T-helper 2 cell treated with Interferon-gamma antibody and Interleukin-4, amounts not matched to agents 5 μg/mL and 100 μg/mL, for 36 hours (primary cell): ENCODE measurements at regions not wholly inside any gene's neighbourhood (a gene's known extent, or its start where the extent isn't known, plus 50 kb on each side); places are given as distances from the start of the nearest gene placed in this dataset.

Experiments used
- DNase-seq: peaks from one replicate; pipeline ENCODE4 v3.0.0; 2021; ENCODE audit warnings: low spot score
- H3K27ac Mint-ChIP-seq: one replicate; pipeline ENCODE4 v1.8.0; 2021; ENCODE audit warnings: mild to moderate bottlenecking, mixed read lengths
- H3K27me3 Mint-ChIP-seq: one replicate; pipeline ENCODE4 v1.8.0; 2021; ENCODE audit warnings: low read depth, mixed read lengths
- H3K36me3 Mint-ChIP-seq: one replicate; pipeline ENCODE4 v1.8.0; 2021; ENCODE audit warnings: low read depth, mixed read lengths
- H3K4me1 Mint-ChIP-seq: one replicate; pipeline ENCODE4 v1.8.0; 2021; ENCODE audit warnings: low read depth, mixed read lengths
- H3K4me3 Mint-ChIP-seq: one replicate; pipeline ENCODE4 v1.8.0; 2022; ENCODE audit warnings: mild to moderate bottlenecking, moderate library complexity, mixed read lengths
- H3K9me3 Mint-ChIP-seq: one replicate; pipeline ENCODE4 v1.8.0; 2021; ENCODE audit warnings: mixed read lengths

DNA sequence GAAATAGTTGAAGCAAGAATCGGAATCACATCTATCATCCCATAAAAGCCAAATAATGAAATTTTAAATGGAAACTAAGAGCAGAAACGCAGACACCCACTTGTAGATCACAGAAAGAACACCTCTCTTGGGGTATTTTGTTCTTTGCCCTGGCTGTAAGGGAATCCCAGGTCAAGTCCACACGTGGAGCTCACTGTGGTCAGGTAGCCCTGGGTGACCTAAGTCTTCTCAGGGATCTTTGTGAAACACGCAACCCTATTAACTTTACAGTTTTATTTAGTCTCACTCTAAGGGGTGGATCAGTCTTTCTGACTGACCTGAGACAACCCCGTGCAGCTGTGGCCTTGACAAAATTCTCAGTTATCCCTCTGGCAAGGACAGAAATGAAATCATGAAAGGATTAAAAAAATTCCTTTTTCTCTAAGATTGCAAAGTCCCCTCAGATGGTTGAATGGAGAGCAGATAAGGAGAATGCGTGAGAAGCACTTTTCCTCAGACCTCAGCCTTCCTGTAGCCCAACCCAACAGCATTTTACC is 111.6 kb downstream of the NREP start:
- Mint-ChIP-seq H3K4me1 (no peaks in the 10 kb centered on the region), H3K36me3 (no peaks in the 10 kb centered on the region), H3K4me3 (no peak overlapping the region), H3K9me3 (peaks cover 6% of the 10 kb centered on the region), H3K27me3 (peaks cover 12% of the 10 kb centered on the region), H3K27ac (no peak overlapping the region)
- no peak for DNase-seq

DNA sequence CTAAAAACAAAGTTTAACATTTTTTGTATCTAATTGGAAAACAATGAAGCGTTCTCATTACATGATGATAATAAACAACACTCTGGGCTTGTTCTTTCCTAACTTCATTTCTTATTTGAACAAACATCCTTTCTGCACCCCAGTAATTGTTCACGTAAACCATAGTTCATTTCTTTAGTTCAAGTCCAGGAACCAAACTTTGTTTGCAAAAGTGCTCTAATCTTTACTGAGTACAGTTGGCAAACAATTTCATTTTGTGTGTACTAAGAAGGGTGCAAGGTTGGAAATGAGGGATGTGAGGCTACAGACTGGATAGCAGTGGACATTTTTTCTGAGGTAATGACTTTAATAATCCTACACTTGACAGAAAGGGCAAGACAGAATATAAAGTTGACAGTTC is 113.5 kb downstream of the NREP start:
- peaks cover 19% of the 10 kb centered on the region for H3K9me3 Mint-ChIP-seq
- no peak for DNase-seq
- H3K4me3 Mint-ChIP-seq = no peak overlapping the region
- no peak overlapping the region for H3K27ac Mint-ChIP-seq
- H3K36me3 Mint-ChIP-seq = peaks cover 2% of the 10 kb centered on the region
- H3K27me3 Mint-ChIP-seq = peaks cover 12% of the 10 kb centered on the region
- H3K4me1 Mint-ChIP-seq = no peaks in the 10 kb centered on the region

- Mint-ChIP-seq H3K27me3 (peaks cover 12% of the 10 kb centered on the region), H3K27ac (no peak overlapping the region), H3K36me3 (peaks cover 5% of the 10 kb centered on the region), H3K4me1 (no peaks in the 10 kb centered on the region), H3K4me3 (no peak overlapping the region), H3K9me3 (peaks cover 26% of the 10 kb centered on the region)
- DNase-seq = no peak
Observed at GRCh38 chr5:111641533-111642233, 115.3 kb downstream of the NREP start.

DNA sequence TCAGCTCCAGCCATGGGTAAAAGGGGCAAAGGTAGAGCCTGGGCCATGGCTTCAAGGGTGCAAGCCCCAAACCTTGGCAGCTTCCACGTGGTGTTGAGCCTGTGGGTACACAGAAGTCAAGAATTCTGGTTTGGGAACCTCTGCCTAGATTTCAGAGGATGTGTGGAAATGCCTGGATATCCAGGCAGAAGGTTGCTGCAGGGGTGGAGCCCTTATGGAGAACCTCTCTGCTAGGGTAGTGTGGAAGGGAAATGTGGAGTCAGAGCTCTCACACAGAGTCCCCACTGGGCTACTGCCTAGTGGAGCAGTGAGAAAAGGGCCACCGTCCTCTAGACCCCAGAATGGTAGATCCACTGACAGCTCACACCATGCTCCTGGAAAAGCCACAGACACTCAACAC is 117.1 kb downstream of the NREP start:
- H3K27ac Mint-ChIP-seq = no peak overlapping the region
- no peaks in the 10 kb centered on the region for H3K4me1 Mint-ChIP-seq
- DNase-seq = no peak
- H3K4me3 Mint-ChIP-seq = no peak overlapping the region
- H3K27me3 Mint-ChIP-seq = peaks cover 9% of the 10 kb centered on the region
- H3K36me3 Mint-ChIP-seq = peaks cover 5% of the 10 kb centered on the region
- H3K9me3 Mint-ChIP-seq = peaks cover 31% of the 10 kb centered on the region

GRCh38 chr5:111636736-111637135 is 120.3 kb downstream of the NREP start:
- H3K27me3 Mint-ChIP-seq = no peaks in the 10 kb centered on the region
- no peak overlapping the region for H3K4me3 Mint-ChIP-seq
- no peaks in the 10 kb centered on the region for H3K4me1 Mint-ChIP-seq
- H3K9me3 Mint-ChIP-seq = peaks cover 31% of the 10 kb centered on the region
- H3K27ac Mint-ChIP-seq = no peak overlapping the region
- H3K36me3 Mint-ChIP-seq = peaks cover 5% of the 10 kb centered on the region
- DNase-seq = no peak

DNA sequence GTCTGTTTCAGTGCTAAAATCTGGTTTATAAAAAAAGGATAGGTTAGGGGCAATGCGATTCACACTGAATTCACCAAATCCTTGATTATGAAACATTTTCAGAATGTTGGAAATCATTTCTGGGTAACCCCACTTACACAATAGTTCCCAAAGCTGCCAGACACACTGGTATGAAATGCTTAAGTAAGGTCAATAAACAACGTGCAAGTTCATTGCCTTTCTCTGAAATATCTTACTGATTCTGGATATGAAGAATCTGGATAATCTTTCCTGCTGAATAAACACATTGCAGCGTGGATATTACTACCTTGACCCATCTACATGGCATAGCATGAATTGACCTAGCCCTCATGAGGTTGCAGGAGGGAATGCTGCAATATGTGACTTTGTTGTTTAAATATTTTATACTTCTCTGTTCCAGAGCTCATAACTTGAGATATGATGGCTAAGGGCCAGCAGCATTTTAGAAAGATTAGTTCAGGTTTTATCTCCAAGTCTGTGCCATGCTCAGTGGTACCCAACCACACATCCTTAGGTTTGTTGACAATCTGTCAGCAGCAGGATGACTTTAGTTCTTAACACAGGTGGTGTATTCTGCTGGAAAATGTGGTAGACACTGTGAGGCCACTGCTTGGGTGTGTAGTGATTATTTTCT is 121.0 kb downstream of the NREP start:
- H3K9me3 Mint-ChIP-seq = peaks cover 31% of the 10 kb centered on the region
- H3K4me3 Mint-ChIP-seq = no peak overlapping the region
- H3K4me1 Mint-ChIP-seq = no peaks in the 10 kb centered on the region
- DNase-seq = no peak
- H3K27me3 Mint-ChIP-seq = no peaks in the 10 kb centered on the region
- H3K27ac Mint-ChIP-seq = no peak overlapping the region
- H3K36me3 Mint-ChIP-seq = peaks cover 5% of the 10 kb centered on the region

GRCh38 chr5:111635151-111635902 is 121.7 kb downstream of the NREP start:
- no peak overlapping the region for H3K4me3 Mint-ChIP-seq
- DNase-seq = no peak
- no peaks in the 10 kb centered on the region for H3K4me1 Mint-ChIP-seq
- peaks cover 25% of the 10 kb centered on the region for H3K9me3 Mint-ChIP-seq
- H3K36me3 Mint-ChIP-seq = peaks cover 5% of the 10 kb centered on the region
- H3K27me3 Mint-ChIP-seq = no peaks in the 10 kb centered on the region
- H3K27ac Mint-ChIP-seq = no peak overlapping the region

GRCh38 chr5:111631328-111631727 is 119.0 kb upstream of the STARD4 start:
- H3K9me3 Mint-ChIP-seq = peaks cover 4% of the 10 kb centered on the region
- no peak for DNase-seq
- H3K4me1 Mint-ChIP-seq = peaks cover 2% of the 10 kb centered on the region
- no peaks in the 10 kb centered on the region for H3K27me3 Mint-ChIP-seq
- H3K4me3 Mint-ChIP-seq = no peak overlapping the region
- H3K36me3 Mint-ChIP-seq = peaks cover 2% of the 10 kb centered on the region
- H3K27ac Mint-ChIP-seq = no peak overlapping the region

DNA sequence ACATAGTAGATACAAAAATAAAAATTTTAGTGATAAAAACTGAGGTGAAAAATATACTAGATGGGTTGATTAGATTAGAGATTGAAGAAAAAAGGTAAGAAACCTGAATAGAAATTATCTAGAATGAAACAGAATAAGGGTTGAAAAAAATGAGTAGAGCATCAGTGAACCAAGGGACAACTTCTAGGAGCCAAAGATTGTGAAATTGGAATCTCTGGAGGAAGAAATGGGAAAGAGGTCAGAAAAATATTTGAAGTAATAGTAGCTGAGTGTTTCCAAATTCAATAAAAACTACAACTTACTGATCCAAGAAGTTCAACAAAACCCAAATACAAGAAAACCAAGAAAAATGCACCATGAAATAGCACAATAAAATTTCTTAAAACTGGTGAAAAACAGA is 116.6 kb upstream of the STARD4 start:
- Mint-ChIP-seq H3K9me3 (peaks cover 11% of the 10 kb centered on the region), H3K27ac (no peak overlapping the region), H3K4me1 (peaks cover 2% of the 10 kb centered on the region), H3K4me3 (no peak overlapping the region), H3K36me3 (peaks cover 2% of the 10 kb centered on the region), H3K27me3 (no peaks in the 10 kb centered on the region)
- no peak for DNase-seq

- no peaks in the 10 kb centered on the region for H3K27me3 Mint-ChIP-seq
- DNase-seq = peak; percentile 50
- peaks cover 11% of the 10 kb centered on the region for H3K9me3 Mint-ChIP-seq
- H3K27ac Mint-ChIP-seq = no peak overlapping the region
- H3K4me3 Mint-ChIP-seq = no peak overlapping the region
- H3K4me1 Mint-ChIP-seq = peaks cover 2% of the 10 kb centered on the region
- H3K36me3 Mint-ChIP-seq = peaks cover 2% of the 10 kb centered on the region
Observed at GRCh38 chr5:111627862-111628261, 115.5 kb upstream of the STARD4 start.

DNA sequence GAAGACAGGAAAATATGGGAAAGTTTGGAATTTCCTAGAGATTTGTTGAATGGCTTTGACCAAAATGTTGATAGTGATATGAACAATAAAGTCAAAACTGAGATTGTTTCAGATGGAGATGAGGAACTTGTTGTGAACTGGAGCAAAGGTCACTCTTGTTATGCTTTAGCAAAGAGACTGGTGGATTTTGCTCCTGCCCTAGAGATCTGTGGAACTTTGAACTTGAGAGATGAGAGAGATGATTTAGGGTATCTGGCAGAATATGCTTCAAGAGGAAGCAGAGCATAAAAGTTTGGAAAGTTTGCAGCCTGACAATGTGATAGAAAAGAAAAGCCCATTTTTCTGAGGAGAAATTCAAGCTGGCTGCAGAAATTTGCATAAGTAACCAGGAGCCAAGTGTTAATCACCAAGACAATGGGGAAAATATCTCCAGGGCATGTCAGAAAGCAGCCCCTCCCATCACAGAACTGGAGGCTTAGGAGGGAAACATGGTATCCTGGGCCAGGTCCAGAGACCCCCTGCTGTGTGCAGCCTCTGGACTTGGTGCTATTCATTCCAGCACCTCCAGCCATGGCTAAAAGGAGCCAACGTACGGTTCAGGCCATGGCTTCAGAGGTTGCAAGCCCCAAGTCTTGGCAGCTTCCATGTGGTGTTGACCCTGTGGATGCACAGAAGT is 114.3 kb upstream of the STARD4 start:
- H3K9me3 Mint-ChIP-seq = peaks cover 11% of the 10 kb centered on the region
- H3K4me1 Mint-ChIP-seq = peaks cover 2% of the 10 kb centered on the region
- peaks cover 2% of the 10 kb centered on the region for H3K36me3 Mint-ChIP-seq
- no peak overlapping the region for H3K4me3 Mint-ChIP-seq
- no peak for DNase-seq
- H3K27me3 Mint-ChIP-seq = peaks cover 2% of the 10 kb centered on the region
- no peak overlapping the region for H3K27ac Mint-ChIP-seq

GRCh38 chr5:111618623-111619271 is 106.4 kb upstream of the STARD4 start:
- H3K27me3 Mint-ChIP-seq = peaks cover 5% of the 10 kb centered on the region
- peaks cover 9% of the 10 kb centered on the region for H3K4me1 Mint-ChIP-seq
- no peak overlapping the region for H3K27ac Mint-ChIP-seq

GRCh38 chr5:111615054-111615453 is 102.7 kb upstream of the STARD4 start:
- peaks cover 3% of the 10 kb centered on the region for H3K27me3 Mint-ChIP-seq
- H3K9me3 Mint-ChIP-seq = peaks cover 5% of the 10 kb centered on the region
- H3K4me3 Mint-ChIP-seq = no peak overlapping the region
- no peaks in the 10 kb centered on the region for H3K36me3 Mint-ChIP-seq
- H3K4me1 Mint-ChIP-seq = peaks cover 9% of the 10 kb centered on the region
- no peak for DNase-seq
- H3K27ac Mint-ChIP-seq = no peak overlapping the region

More at GRCh38 chr5:111618623-111619271, 106.4 kb upstream of the STARD4 start:
- peak; percentile 8 for DNase-seq
- H3K36me3 Mint-ChIP-seq = no peaks in the 10 kb centered on the region
- no peak overlapping the region for H3K4me3 Mint-ChIP-seq
- no peaks in the 10 kb centered on the region for H3K9me3 Mint-ChIP-seq
